Mesenchymal stem cell (in vitro differentiated cells and primary cell): ENCODE measurements at regions not wholly inside any gene's neighbourhood (a gene's known extent, or its start where the extent isn't known, plus 50 kb on each side); places are given as distances from the start of the nearest gene placed in this dataset.

Source experiments
- DNase-seq: peaks from one replicate; pipeline ENCODE4 v3.0.0-alpha.2; 2013
- H2AFZ ChIP-seq: one replicate; pipeline ENCODE4 v1.6.1; 2013; ENCODE audit warnings: low read depth, mild to moderate bottlenecking, control low read depth, inconsistent platforms, low read length, moderate library complexity
- H2AK5ac ChIP-seq: 2 replicates; pipeline ENCODE4 v1.6.1; 2013; ENCODE audit warnings: low read length, moderate library complexity, mild to moderate bottlenecking, inconsistent platforms; ENCODE audit not compliant: severe bottlenecking
- H2BK120ac ChIP-seq: one replicate; pipeline ENCODE4 v1.6.1; 2013; ENCODE audit warnings: low read depth, mild to moderate bottlenecking, inconsistent platforms, low read length, moderate library complexity
- H2BK12ac ChIP-seq, 2 experiments: one replicate each; pipeline ENCODE4 v1.6.1; 2013; ENCODE audit warnings: inconsistent platforms in 2 of 2, low read length in 2 of 2, mild to moderate bottlenecking in 2 of 2, moderate library complexity in 2 of 2, control low read depth in 1 of 2
- H2BK15ac ChIP-seq: one replicate; pipeline ENCODE4 v1.6.1; 2013; ENCODE audit warnings: mild to moderate bottlenecking, low read depth, inconsistent platforms; ENCODE audit not compliant: poor library complexity, severe bottlenecking
- H2BK5ac ChIP-seq: 2 replicates; pipeline ENCODE4 v1.6.1; 2013; ENCODE audit warnings: low read depth, mild to moderate bottlenecking, low read length, control low read depth, inconsistent platforms; ENCODE audit not compliant: poor library complexity, severe bottlenecking
- H3K14ac ChIP-seq, 2 experiments: one replicate each; pipeline ENCODE4 v1.6.1; 2013; ENCODE audit warnings: inconsistent platforms in 2 of 2, low read length in 2 of 2, control low read depth in 1 of 2, mild to moderate bottlenecking in 1 of 2, moderate library complexity in 1 of 2
- H3K18ac ChIP-seq, 2 experiments: one replicate each; pipeline ENCODE4 v1.6.1; 2013; ENCODE audit warnings: inconsistent platforms in 2 of 2, low read length in 2 of 2, control low read depth in 1 of 2, low read depth in 1 of 2, mild to moderate bottlenecking in 1 of 2
- H3K23ac ChIP-seq, 2 experiments: one replicate each; pipeline ENCODE4 v1.6.1; 2013; ENCODE audit warnings: inconsistent platforms in 2 of 2, low read length in 2 of 2, mild to moderate bottlenecking in 2 of 2, moderate library complexity in 2 of 2, control low read depth in 1 of 2
- H3K27ac ChIP-seq: 2 replicates; pipeline ENCODE4 v1.5.1; 2013; ENCODE audit warnings: mild to moderate bottlenecking, moderate library complexity, low read length, control low read depth, inconsistent platforms; ENCODE audit not compliant: poor library complexity, severe bottlenecking
- H3K27me3 ChIP-seq, 2 experiments: 2 replicates each; pipeline versions ENCODE4 v1.6.1 to v1.7.0; 2013; ENCODE audit warnings: low read length in 2 of 2, mild to moderate bottlenecking in 2 of 2, moderate library complexity in 2 of 2, control low read depth in 1 of 2, inconsistent platforms in 1 of 2; ENCODE audit not compliant: control insufficient read depth in 1 of 2, insufficient read depth in 1 of 2
- H3K36me3 ChIP-seq, 2 experiments: 2 replicates each; pipeline versions ENCODE4 v1.6.1 to v1.7.0; 2013; ENCODE audit warnings: low read length in 2 of 2, control low read depth in 1 of 2, inconsistent platforms in 1 of 2, low read depth in 1 of 2, mild to moderate bottlenecking in 1 of 2; ENCODE audit not compliant: insufficient read depth in 2 of 2, control insufficient read depth in 1 of 2
- H3K4ac ChIP-seq, 2 experiments: one replicate each; pipeline ENCODE4 v1.6.1; 2013; ENCODE audit warnings: inconsistent platforms in 2 of 2, low read length in 2 of 2, mild to moderate bottlenecking in 2 of 2, moderate library complexity in 2 of 2, control low read depth in 1 of 2, low read depth in 1 of 2
- H3K4me1 ChIP-seq: 2 replicates; pipeline ENCODE4 v1.6.1; 2013; ENCODE audit warnings: low read depth, low read length, control low read depth; ENCODE audit not compliant: control insufficient read depth, insufficient read depth
- H3K4me2 ChIP-seq: 2 replicates; pipeline ENCODE4 v1.6.1; 2013; ENCODE audit warnings: low read length, mild to moderate bottlenecking, inconsistent platforms; ENCODE audit not compliant: poor library complexity, severe bottlenecking
- H3K4me3 ChIP-seq, 2 experiments: 2 replicates each; pipeline versions ENCODE4 v1.5.1 to v1.7.0; 2013; ENCODE audit warnings: low read length in 2 of 2, mild to moderate bottlenecking in 2 of 2, control low read depth in 1 of 2, low read depth in 1 of 2; ENCODE audit not compliant: insufficient read depth in 1 of 2
- H3K79me1 ChIP-seq: replicated peaks from 2 replicates; pipeline ENCODE4 v1.6.1; 2013; ENCODE audit warnings: mild to moderate bottlenecking, control low read depth, low read length, inconsistent platforms; ENCODE audit not compliant: poor library complexity, severe bottlenecking
- H3K9ac ChIP-seq: 2 replicates; pipeline ENCODE4 v1.7.0; 2013; ENCODE audit warnings: mild to moderate bottlenecking, low read length, moderate library complexity
- H3K9me3 ChIP-seq: 2 replicates; pipeline ENCODE4 v1.7.0; 2013; ENCODE audit warnings: mild to moderate bottlenecking, low read length; ENCODE audit not compliant: control insufficient read depth
- H4K8ac ChIP-seq: one replicate; pipeline ENCODE4 v1.6.1; 2013; ENCODE audit warnings: inconsistent platforms, mild to moderate bottlenecking, low read length, moderate library complexity
- H4K91ac ChIP-seq: one replicate; pipeline ENCODE4 v1.6.1; 2013; ENCODE audit warnings: mild to moderate bottlenecking, low read length, inconsistent platforms
- WGBS: methylation state at CpG from one replicate; pipeline ENCODE4 v1.1.7; 2013; ENCODE audit warnings: mixed read lengths; 5-methylcytosine and 5-hydroxymethylcytosine counted together

DNA sequence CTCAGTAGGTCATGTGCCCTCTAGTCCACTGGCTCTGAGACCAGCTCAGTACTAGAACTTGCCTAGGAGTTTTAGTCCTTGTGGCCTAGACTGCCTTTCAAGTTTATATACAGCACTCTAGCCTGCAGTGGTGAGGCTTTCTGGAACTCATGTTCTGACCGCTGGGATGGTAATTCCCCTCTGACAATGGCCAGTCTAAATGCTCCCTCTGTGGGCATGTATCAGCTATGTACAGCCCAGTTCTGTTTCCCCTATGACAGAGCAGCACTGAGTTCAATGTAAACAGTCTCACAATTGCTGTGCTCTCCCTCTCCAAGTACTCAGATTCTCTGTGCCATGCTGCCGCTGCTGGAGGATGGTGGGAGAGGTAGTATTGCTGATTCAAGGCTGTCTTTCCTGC, 68.6 kb upstream of the SLC27A6 start:
- Histone ChIP-seq H3K14ac (no peak overlapping the region), H3K27ac (no peak overlapping the region), H2AK5ac (no peak overlapping the region), H3K4me3 (no peak overlapping the region), H3K79me1 (no peaks in the 10 kb centered on the region), H2AFZ (no peak overlapping the region), H3K27me3 (no peaks in the 10 kb centered on the region), H3K4me1 (no peaks in the 10 kb centered on the region), H3K4ac (no peak overlapping the region), H2BK15ac (no peak overlapping the region), H3K4me2 (no peak overlapping the region), H2BK120ac (no peak overlapping the region), H3K9me3 (no peaks in the 10 kb centered on the region), H3K23ac (no peak overlapping the region), H3K36me3 (no peaks in the 10 kb centered on the region), H4K8ac (no peak overlapping the region), H4K91ac (no peak overlapping the region), H2BK5ac (no peak overlapping the region), H2BK12ac (no peak overlapping the region), H3K9ac (no peak overlapping the region), H3K18ac (no peak overlapping the region)
- 92% methylated on average over 2 of the region's 2 CpGs for WGBS
- no peak for DNase-seq

DNA sequence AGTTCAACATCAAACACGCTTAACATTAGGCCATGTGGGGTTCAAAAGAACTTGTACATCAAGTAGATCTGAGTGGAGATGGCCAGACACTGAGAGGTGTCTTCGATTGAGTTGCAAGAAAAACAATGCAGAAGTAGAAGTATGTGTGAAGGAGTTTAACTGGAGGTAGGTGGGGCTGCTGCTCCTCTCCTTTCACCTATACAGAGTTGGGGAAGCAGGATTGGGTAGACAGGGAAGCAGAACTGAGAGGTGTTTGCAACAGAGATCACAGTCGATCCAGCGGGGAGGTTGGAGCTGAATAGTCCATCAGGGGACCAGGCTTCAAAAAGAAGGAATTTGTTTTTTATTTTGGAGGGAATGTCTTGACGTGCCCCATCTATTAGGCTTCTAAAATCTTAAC, 61.7 kb upstream of the SLC27A6 start:
- H3K14ac ChIP-seq = peak overlapping the region in 1 of 2 experiments; percentile 41
- no peak overlapping the region for H4K8ac ChIP-seq
- H3K4me2 ChIP-seq = no peak overlapping the region
- H3K9ac ChIP-seq = no peak overlapping the region
- H2BK120ac ChIP-seq = no peak overlapping the region
- no peak overlapping the region for H2BK15ac ChIP-seq
- H2BK12ac ChIP-seq = no peak overlapping the region
- H4K91ac ChIP-seq = no peak overlapping the region
- 75% methylated on average over 4 of the region's 5 CpGs for WGBS
- no peak overlapping the region for H3K27ac ChIP-seq
- H3K4ac ChIP-seq = no peak overlapping the region
- no peaks in the 10 kb centered on the region for H3K79me1 ChIP-seq
- no peak overlapping the region for H2BK5ac ChIP-seq
- no peak overlapping the region for H2AK5ac ChIP-seq
- H3K18ac ChIP-seq = no peak overlapping the region
- no peak overlapping the region for H3K23ac ChIP-seq
- H3K9me3 ChIP-seq = no peaks in the 10 kb centered on the region
- H3K36me3 ChIP-seq = no peaks in the 10 kb centered on the region
- no peak overlapping the region for H2AFZ ChIP-seq
- no peak overlapping the region for H3K4me3 ChIP-seq
- H3K4me1 ChIP-seq = no peaks in the 10 kb centered on the region
- H3K27me3 ChIP-seq = no peaks in the 10 kb centered on the region
- no peak for DNase-seq

DNA sequence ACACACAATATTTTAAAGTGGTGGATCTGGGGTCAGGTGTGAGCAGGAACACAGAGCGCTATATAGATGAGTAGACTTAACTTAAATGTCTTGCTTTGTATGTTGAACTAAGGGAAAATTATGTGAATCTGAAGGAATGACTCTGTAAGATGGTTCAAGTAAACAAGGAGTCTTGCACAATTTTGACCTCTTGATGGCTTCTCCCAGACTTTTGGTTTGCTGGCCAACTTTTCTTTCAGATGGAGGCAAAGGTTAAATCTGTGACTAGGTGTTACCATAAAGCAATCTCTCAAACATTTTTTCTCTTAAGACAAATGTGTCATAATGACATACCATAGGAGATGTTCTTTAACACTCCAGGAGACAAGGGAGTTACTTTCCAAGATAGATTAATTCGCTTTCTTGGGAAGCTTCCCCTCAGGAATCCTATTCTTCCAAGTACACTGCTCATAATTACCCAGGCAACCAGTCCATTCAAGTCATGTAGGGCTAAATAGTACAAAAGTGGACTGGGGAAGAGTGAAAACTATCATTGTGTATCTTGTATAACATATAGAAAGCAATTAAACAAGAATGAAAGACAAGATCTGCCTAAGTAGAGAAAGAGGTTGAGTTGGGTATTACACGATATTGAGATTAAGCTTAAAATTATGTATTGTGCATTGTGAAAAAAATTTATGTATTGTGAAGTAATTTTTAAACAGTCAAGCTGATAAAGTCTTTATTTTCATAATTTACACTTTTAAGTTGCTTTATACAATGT, 60.3 kb upstream of the SLC27A6 start:
- no peaks in the 10 kb centered on the region for H3K79me1 ChIP-seq
- 95% methylated on average over 2 of the region's 3 CpGs for WGBS
- DNase-seq = peak; percentile 17
- H3K9me3 ChIP-seq = no peaks in the 10 kb centered on the region
- no peak overlapping the region for H4K8ac ChIP-seq
- H3K14ac ChIP-seq = no peak overlapping the region
- no peak overlapping the region for H2BK5ac ChIP-seq
- H4K91ac ChIP-seq = no peak overlapping the region
- H2AK5ac ChIP-seq = no peak overlapping the region
- no peak overlapping the region for H3K4me2 ChIP-seq
- H3K4me3 ChIP-seq = no peak overlapping the region
- H3K4ac ChIP-seq = no peak overlapping the region
- H2BK15ac ChIP-seq = no peak overlapping the region
- no peak overlapping the region for H3K18ac ChIP-seq
- no peak overlapping the region for H3K23ac ChIP-seq
- H3K4me1 ChIP-seq = no peaks in the 10 kb centered on the region
- H3K9ac ChIP-seq = no peak overlapping the region
- no peak overlapping the region for H3K27ac ChIP-seq
- no peak overlapping the region for H2BK120ac ChIP-seq
- H2AFZ ChIP-seq = no peak overlapping the region
- H2BK12ac ChIP-seq = no peak overlapping the region
- H3K27me3 ChIP-seq = no peaks in the 10 kb centered on the region
- no peaks in the 10 kb centered on the region for H3K36me3 ChIP-seq

DNA sequence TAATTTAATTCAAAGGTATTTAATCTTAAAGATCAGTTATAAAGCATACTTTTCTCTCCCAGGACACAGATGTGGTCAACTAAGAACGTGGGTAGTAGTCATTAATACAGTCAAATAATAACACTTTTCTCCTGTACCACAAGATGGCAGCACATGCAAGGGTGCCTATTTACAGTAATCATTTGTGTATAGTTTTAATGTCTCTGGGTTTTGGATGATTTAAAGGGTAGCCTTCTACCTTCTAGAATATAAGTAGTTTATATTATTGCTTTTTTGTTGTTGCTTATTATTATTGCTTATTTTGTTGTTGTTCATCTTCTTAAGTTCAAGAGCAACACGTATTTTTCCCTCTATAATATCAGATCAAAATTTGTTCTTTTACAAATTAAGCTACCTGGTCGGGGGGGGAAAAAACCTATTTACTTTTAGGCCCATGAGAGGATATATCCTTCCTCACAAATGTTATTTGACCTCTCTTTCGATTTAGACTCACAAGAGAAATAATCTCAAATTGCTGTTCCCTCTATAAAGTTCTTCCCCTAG, 59.6 kb upstream of the SLC27A6 start:
- Histone ChIP-seq H2BK5ac (no peak overlapping the region), H2AK5ac (no peak overlapping the region), H2BK120ac (no peak overlapping the region), H3K9me3 (no peaks in the 10 kb centered on the region), H3K14ac (no peak overlapping the region), H3K23ac (no peak overlapping the region), H2AFZ (no peak overlapping the region), H4K91ac (no peak overlapping the region), H3K9ac (no peak overlapping the region), H3K36me3 (no peaks in the 10 kb centered on the region), H4K8ac (no peak overlapping the region), H3K4ac (no peak overlapping the region), H2BK12ac (no peak overlapping the region), H3K4me3 (no peak overlapping the region), H3K27me3 (no peaks in the 10 kb centered on the region), H3K79me1 (no peaks in the 10 kb centered on the region), H3K18ac (no peak overlapping the region), H3K27ac (no peak overlapping the region), H3K4me1 (no peaks in the 10 kb centered on the region), H2BK15ac (no peak overlapping the region), H3K4me2 (no peak overlapping the region)
- DNase-seq = peak; percentile 69
- WGBS = 57% methylated on average over 3 of the region's 4 CpGs
